GM12872 (cell line): ENCODE measurements at regions not wholly inside any gene's neighbourhood (a gene's known extent, or its start where the extent isn't known, plus 50 kb on each side); places are given as distances from the start of the nearest gene placed in this dataset.

Source experiments
- CTCF ChIP-seq: IDR thresholded peaks from 3 replicates; pipeline ENCODE4 v1.5.1; 2011; ENCODE audit warnings: low read depth, mild to moderate bottlenecking, low read length, moderate library complexity; ENCODE audit not compliant: insufficient read depth

GRCh38 chr2:78476619-78477229, 548.8 kb upstream of the REG3G start:
- no peak for TF ChIP-seq CTCF

- no peak for TF ChIP-seq CTCF
Observed at GRCh38 chr2:78486565-78486964, 538.9 kb upstream of the REG3G start.

GRCh38 chr2:78498125-78498524, 527.4 kb upstream of the REG3G start:
- TF ChIP-seq CTCF = no peak

- TF ChIP-seq CTCF = no peak
Observed at GRCh38 chr2:78506301-78506700, 519.2 kb upstream of the REG3G start.

- TF ChIP-seq CTCF = no peak
Observed at GRCh38 chr2:78521938-78522337, 503.6 kb upstream of the REG3G start.

- TF ChIP-seq CTCF = no peak
Observed at GRCh38 chr2:78532762-78533379, 492.6 kb upstream of the REG3G start.

GRCh38 chr2:78535395-78535794, 490.1 kb upstream of the REG3G start:
- no peak for TF ChIP-seq CTCF

- TF ChIP-seq CTCF = no peak
Observed at GRCh38 chr2:78538322-78538721, 487.2 kb upstream of the REG3G start.
